Endothelial cell of umbilical vein (primary cell): ENCODE measurements at regions not wholly inside any gene's neighbourhood (a gene's known extent, or its start where the extent isn't known, plus 50 kb on each side); places are given as distances from the start of the nearest gene placed in this dataset.

Experiments
- BruUV-seq: library from RNA; stranded (reverse); fragments of 400-500 nt; replicated peaks from 2 replicates; lab custom pipeline; 2021; lab: Mats Ljungman, UMichigan
- CTCF ChIA-PET: fragments of 300-600, 350-600 bp; sonication (Branson Sonifier 250); formaldehyde crosslinking; loops from one replicate; lab custom pipeline; 2021; ENCODE audit warnings: antibody characterized with exemption, inconsistent platforms; lab: Charles Lee
- POLR2A ChIA-PET: fragments of 300-600, 350-600 bp; sonication (Branson Sonifier 250); formaldehyde crosslinking; loops from one replicate; lab custom pipeline; 2021; ENCODE audit warnings: antibody characterized with exemption, inconsistent platforms; lab: Charles Lee
- DNase-seq: peaks from one replicate; pipeline ENCODE4 v3.0.0-alpha.2; 2011; ENCODE audit warnings: low read depth, low spot score
- FAIRE-seq: peaks from 2 replicates; lab custom pipeline; 2011; peaks lifted over from hg19 to GRCh38; lab: Jason Lieb, UNC
- H2AFZ ChIP-seq: 2 replicates; pipeline ENCODE4 v1.6.0; 2012; ENCODE audit warnings: low read depth, low read length, control low read depth, inconsistent platforms
- H3K27ac ChIP-seq: 2 replicates; pipeline ENCODE4 v1.5.1; 2011; ENCODE audit warnings: low read depth, mild to moderate bottlenecking, control low read depth, low read length, moderate library complexity; ENCODE audit not compliant: insufficient read depth
- H3K27me3 ChIP-seq, 2 experiments: 2 replicates each; pipeline versions ENCODE4 v1.6.0 to v1.6.1; 2011; ENCODE audit warnings: low read length in 2 of 2, mixed read lengths in 1 of 2; ENCODE audit not compliant: control insufficient read depth in 2 of 2, insufficient read depth in 2 of 2
- H3K36me3 ChIP-seq, 2 experiments: 2 replicates in 1 of 2; 3 replicates in 1 of 2; pipeline ENCODE4 v1.5.1; 2011; ENCODE audit warnings: low read length in 2 of 2, mild to moderate bottlenecking in 1 of 2, moderate library complexity in 1 of 2; ENCODE audit not compliant: control insufficient read depth in 2 of 2, insufficient read depth in 2 of 2; ENCODE audit errors: extremely low read depth in 1 of 2
- H3K4me1 ChIP-seq: 3 replicates; pipeline ENCODE4 v1.5.1; 2011; ENCODE audit warnings: mild to moderate bottlenecking, low read length; ENCODE audit not compliant: control insufficient read depth, insufficient read depth; ENCODE audit errors: extremely low read depth
- H3K4me2 ChIP-seq: 2 replicates; pipeline ENCODE4 v1.6.1; 2011; ENCODE audit warnings: low read length, control low read depth, mixed read lengths; ENCODE audit not compliant: insufficient read depth
- H3K4me3 ChIP-seq, 3 experiments: fragments of 200-600 bp in 1 of 3; sonication (generic), shearing (Covaris generic) in 1 of 3; replicated peaks in 1 of 3; 2 replicates each; pipeline ENCODE4 v1.5.1; 2011 to 2016; ENCODE audit warnings: control low read depth in 3 of 3, low read length in 3 of 3, mild to moderate bottlenecking in 2 of 3, inconsistent platforms in 1 of 3, low read depth in 1 of 3, moderate library complexity in 1 of 3; ENCODE audit not compliant: insufficient read depth in 1 of 3
- H3K79me2 ChIP-seq: 2 replicates; pipeline ENCODE4 v1.6.0; 2012; ENCODE audit warnings: low read length, inconsistent platforms; ENCODE audit not compliant: control insufficient read depth, insufficient read depth
- H3K9ac ChIP-seq: replicated peaks from 2 replicates; pipeline ENCODE3; 2011; ENCODE audit warnings: low read length, control low read depth; ENCODE audit not compliant: insufficient read depth; ENCODE audit errors: extremely low read depth
- H3K9me1 ChIP-seq: replicated peaks from 3 replicates; pipeline ENCODE4 v1.6.0; 2011; ENCODE audit warnings: mild to moderate bottlenecking, low read length; ENCODE audit not compliant: control insufficient read depth, insufficient read depth; ENCODE audit errors: extremely low read depth
- H3K9me3 ChIP-seq: replicated peaks from 2 replicates; pipeline ENCODE4 v1.5.1; 2012; ENCODE audit warnings: low read length, inconsistent platforms; ENCODE audit not compliant: control insufficient read depth, insufficient read depth
- H4K20me1 ChIP-seq: replicated peaks from 2 replicates; pipeline ENCODE3; 2011; ENCODE audit warnings: mild to moderate bottlenecking, low read length; ENCODE audit not compliant: control insufficient read depth, insufficient read depth; ENCODE audit errors: extremely low read depth
- EZH2 ChIP-seq: IDR thresholded peaks from 2 replicates; pipeline ENCODE4 v1.6.1; 2012; ENCODE audit warnings: borderline replicate concordance, low read depth, mild to moderate bottlenecking, moderate library complexity, low read length, inconsistent platforms; ENCODE audit not compliant: severe bottlenecking
- GATA2 ChIP-seq: IDR thresholded peaks from 2 replicates; pipeline ENCODE4 v1.7.0; 2011; ENCODE audit warnings: low read depth, mild to moderate bottlenecking, moderate library complexity, mixed read lengths, low read length; ENCODE audit not compliant: insufficient read length, insufficient read depth
- POLR2A ChIP-seq: IDR thresholded peaks from 2 replicates; pipeline ENCODE4 v1.6.1; 2012; ENCODE audit warnings: low read depth, mild to moderate bottlenecking, control low read depth, low read length
- POLR2AphosphoS5 ChIP-seq: IDR thresholded peaks from 2 replicates; pipeline ENCODE4 v1.6.1; 2012; ENCODE audit warnings: low read depth, mild to moderate bottlenecking, control low read depth, low read length, moderate library complexity; ENCODE audit not compliant: insufficient read depth
- dilution Hi-C: fragments of 300-500 bp; cut with MboI; formaldehyde crosslinking; loops from one replicate; pipeline ENCODE4 v1.15.0; 2019; ENCODE audit warnings: low sequenced_read_pairs; ENCODE audit not compliant: extremely low pct_ligation_motif_present
- intact Hi-C: fragments of 100-400 bp; cut with micrococcal nuclease; formaldehyde crosslinking; loops from one replicate; pipeline ENCODE4 v1.10.0; 2022
- TF ChIP-seq, protein P1 (sequence below), 2 donors: IDR thresholded peaks; 1 replicate in 1 of 2; 2 replicates in 1 of 2; pipeline ENCODE4 v1.5.1; 2011; ENCODE audit warnings: low read length in 2 of 2, mild to moderate bottlenecking in 2 of 2, moderate library complexity in 2 of 2, control low read depth in 1 of 2, inconsistent platforms in 1 of 2, low read depth in 1 of 2; ENCODE audit not compliant: insufficient read depth in 1 of 2; ENCODE audit errors: extremely low read depth in 1 of 2
- TF ChIP-seq, protein P2 (sequence below): IDR thresholded peaks from 2 replicates; pipeline ENCODE4 v1.6.1; 2011; ENCODE audit not compliant: insufficient read depth, insufficient read length

DNA sequence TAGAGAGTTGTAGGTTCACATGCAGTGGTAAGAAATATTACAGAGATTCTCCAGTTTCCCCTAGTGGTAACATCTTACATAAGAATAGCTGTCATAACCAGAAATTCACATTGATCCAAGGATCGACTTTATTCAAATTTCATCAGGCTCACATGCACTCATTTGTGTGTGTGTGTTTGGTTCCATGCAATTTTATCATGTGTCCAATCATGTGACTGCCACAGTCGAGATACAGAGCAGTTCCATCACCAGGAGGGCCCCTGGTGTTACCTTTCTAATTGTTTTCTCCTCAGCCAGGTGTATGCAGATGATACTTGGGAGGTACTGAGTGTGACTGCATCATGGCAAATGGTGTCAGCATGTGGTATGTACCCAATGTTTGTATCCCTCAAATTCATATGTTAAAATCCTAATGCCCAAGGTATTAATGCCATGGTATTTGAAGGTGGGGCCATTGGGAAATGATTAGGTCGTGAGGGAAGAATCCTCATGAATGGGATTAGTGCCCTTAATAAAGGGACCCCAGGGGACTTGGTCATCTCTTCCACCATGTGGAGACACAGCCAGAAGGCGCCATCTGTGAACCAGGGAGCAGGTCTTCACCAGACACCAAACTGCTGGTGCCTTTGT lies 126.3 kb downstream of the CXCL12 start:
- ChIA-PET CTCF (no interaction called here), POLR2A (no interaction called here)
- TF ChIP-seq POLR2A: no peak
- no peak for TF ChIP-seq GATA2
- TF ChIP-seq POLR2AphosphoS5: no peak
- TF ChIP-seq EZH2: no peak
- TF ChIP-seq, protein P1, sequence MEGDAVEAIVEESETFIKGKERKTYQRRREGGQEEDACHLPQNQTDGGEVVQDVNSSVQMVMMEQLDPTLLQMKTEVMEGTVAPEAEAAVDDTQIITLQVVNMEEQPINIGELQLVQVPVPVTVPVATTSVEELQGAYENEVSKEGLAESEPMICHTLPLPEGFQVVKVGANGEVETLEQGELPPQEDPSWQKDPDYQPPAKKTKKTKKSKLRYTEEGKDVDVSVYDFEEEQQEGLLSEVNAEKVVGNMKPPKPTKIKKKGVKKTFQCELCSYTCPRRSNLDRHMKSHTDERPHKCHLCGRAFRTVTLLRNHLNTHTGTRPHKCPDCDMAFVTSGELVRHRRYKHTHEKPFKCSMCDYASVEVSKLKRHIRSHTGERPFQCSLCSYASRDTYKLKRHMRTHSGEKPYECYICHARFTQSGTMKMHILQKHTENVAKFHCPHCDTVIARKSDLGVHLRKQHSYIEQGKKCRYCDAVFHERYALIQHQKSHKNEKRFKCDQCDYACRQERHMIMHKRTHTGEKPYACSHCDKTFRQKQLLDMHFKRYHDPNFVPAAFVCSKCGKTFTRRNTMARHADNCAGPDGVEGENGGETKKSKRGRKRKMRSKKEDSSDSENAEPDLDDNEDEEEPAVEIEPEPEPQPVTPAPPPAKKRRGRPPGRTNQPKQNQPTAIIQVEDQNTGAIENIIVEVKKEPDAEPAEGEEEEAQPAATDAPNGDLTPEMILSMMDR (IDR thresholded peaks at IDR 0.05; ENCODE audit: extremely low read depth in 1 of 2, insufficient read depth in 1 of 2, low read depth in 1 of 2, low read length in 2 of 2): no peak
- H3K79me2 ChIP-seq: no peaks in the 10 kb centered on the region
- no peak overlapping the region for H3K27ac ChIP-seq
- no peak overlapping the region for H3K9ac ChIP-seq
- no peak overlapping the region for H3K4me2 ChIP-seq
- no peak overlapping the region for H3K4me3 ChIP-seq
- no TSS peak for BruUV-seq
- DNase-seq (no peak), FAIRE-seq (no peak)
- H2AFZ ChIP-seq: no peak overlapping the region
- H4K20me1 ChIP-seq: no peaks in the 10 kb centered on the region
- dilution Hi-C loops (no loop called here), intact Hi-C loops (no loop called here)
- no peaks in the 10 kb centered on the region for H3K27me3 ChIP-seq
- no peaks in the 10 kb centered on the region for H3K4me1 ChIP-seq
- H3K9me1 ChIP-seq: no peaks in the 10 kb centered on the region
- no peaks in the 10 kb centered on the region for H3K9me3 ChIP-seq
- no peaks in the 10 kb centered on the region for H3K36me3 ChIP-seq

DNA sequence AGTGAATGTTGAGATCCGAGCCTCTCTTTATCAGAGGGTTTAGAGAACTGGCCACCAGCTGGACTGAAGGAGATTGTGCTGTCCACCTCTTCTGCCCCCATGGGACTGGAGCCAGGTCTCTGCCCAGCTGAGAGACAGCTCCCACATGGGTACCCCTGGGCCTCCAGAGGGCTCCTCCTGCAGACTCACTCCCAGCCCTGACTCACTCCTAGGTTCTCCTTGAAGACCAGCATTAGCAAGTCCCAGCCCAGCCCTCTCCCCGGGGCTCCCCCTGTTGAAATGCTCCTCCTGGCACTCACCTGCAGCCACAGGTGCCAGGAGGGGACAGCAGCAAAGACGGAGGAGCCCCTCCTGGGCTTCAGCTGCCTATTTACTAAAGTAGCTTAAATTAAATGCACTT lies 126.9 kb downstream of the CXCL12 start:
- Histone ChIP-seq H3K27ac (no peak overlapping the region), H2AFZ (no peak overlapping the region), H3K27me3 (no peaks in the 10 kb centered on the region), H3K4me3 (no peak overlapping the region), H3K36me3 (no peaks in the 10 kb centered on the region), H3K4me1 (no peaks in the 10 kb centered on the region), H3K9me1 (no peaks in the 10 kb centered on the region), H3K9me3 (no peaks in the 10 kb centered on the region), H3K9ac (no peak overlapping the region), H3K79me2 (no peaks in the 10 kb centered on the region), H3K4me2 (no peak overlapping the region), H4K20me1 (no peaks in the 10 kb centered on the region)
- POLR2A ChIA-PET: no interaction called here
- no peak for DNase-seq
- no TSS peak for BruUV-seq
- CTCF ChIA-PET: no interaction called here
- TF ChIP-seq, protein P2, sequence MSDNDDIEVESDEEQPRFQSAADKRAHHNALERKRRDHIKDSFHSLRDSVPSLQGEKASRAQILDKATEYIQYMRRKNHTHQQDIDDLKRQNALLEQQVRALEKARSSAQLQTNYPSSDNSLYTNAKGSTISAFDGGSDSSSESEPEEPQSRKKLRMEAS: no peak
- intact Hi-C loops: no loop called here
- no peak for FAIRE-seq
- dilution Hi-C loops: no loop called here
